Psoas muscle (tissue), 7 donors: ENCODE measurements at regions not wholly inside any gene's neighbourhood (a gene's known extent, or its start where the extent isn't known, plus 50 kb on each side); places are given as distances from the start of the nearest gene placed in this dataset.

Experiments used
- ATAC-seq, 4 donors: fragments of 200-7000 bp; cut with Tn5 transposase; one replicate each; pipeline ENCODE4 v1.9.1; 2020; ENCODE audit warnings: moderate library complexity in 3 of 4, mild to moderate bottlenecking in 2 of 4
- DNase-seq, 2 donors: peaks; one replicate each; pipeline ENCODE4 v3.0.0-alpha.2; 2020
- H3K27ac ChIP-seq: fragments of 200-600 bp; one replicate; pipeline ENCODE4 v1.8.0; 2022
- H3K27me3 ChIP-seq, 3 donors: fragments of 200-600 bp in 1 of 3; one replicate each; pipeline versions ENCODE4 v1.6.1 to v1.8.0; 2013 to 2022; ENCODE audit warnings: low read length in 2 of 3, mild to moderate bottlenecking in 2 of 3, moderate library complexity in 1 of 3; ENCODE audit not compliant: insufficient read depth in 3 of 3
- H3K36me3 ChIP-seq, 2 donors: fragments of 200-600 bp in 1 of 2; one replicate each; pipeline versions ENCODE4 v1.6.1 to v1.8.0; 2013 to 2022; ENCODE audit warnings: low read depth in 1 of 2, mild to moderate bottlenecking in 1 of 2, moderate library complexity in 1 of 2; ENCODE audit not compliant: insufficient read depth in 1 of 2
- H3K4me1 ChIP-seq: fragments of 200-600 bp; one replicate; pipeline ENCODE4 v1.8.0; 2022
- H3K4me3 ChIP-seq: fragments of 200-600 bp; one replicate; pipeline ENCODE4 v1.8.0; 2022; ENCODE audit warnings: mild to moderate bottlenecking
- H3K9me3 ChIP-seq: fragments of 200-600 bp; one replicate; pipeline ENCODE4 v1.8.0; 2022
- CTCF ChIP-seq: fragments of 200-600 bp; IDR thresholded peaks from one replicate; pipeline ENCODE4 v1.8.0; 2022; ENCODE audit warnings: antibody characterized with exemption
- WGBS, 3 donors: extraction: QIAGEN DNeasy Blood & Tissue Kit; methylation state at CpG; one replicate each; pipeline versions ENCODE4 v1.1.6 to v1.1.7; 2013; 5-methylcytosine and 5-hydroxymethylcytosine counted together
- intact Hi-C, 2 donors: fragments of 100-400 bp; cut with DNase I; formaldehyde crosslinking; loops; one replicate each; pipeline versions ENCODE4 v1.11.0 to v1.14.2; 2022
- donor health status: healthy with polysubstance abuse.
- donor health status: DM: no; HTN: no; CAD: no; lungs with moderate emphysema.
- donor health status: Bipolar disorder and iron deficiency.
- donor health status: healthy.
- donor health status: DM: yes; HTN: yes; CAD: no.
- donor health status: DM: no; HTN: no; CAD: no.
- donor health status: DM: yes; HTN: yes; CAD: no.

DNA sequence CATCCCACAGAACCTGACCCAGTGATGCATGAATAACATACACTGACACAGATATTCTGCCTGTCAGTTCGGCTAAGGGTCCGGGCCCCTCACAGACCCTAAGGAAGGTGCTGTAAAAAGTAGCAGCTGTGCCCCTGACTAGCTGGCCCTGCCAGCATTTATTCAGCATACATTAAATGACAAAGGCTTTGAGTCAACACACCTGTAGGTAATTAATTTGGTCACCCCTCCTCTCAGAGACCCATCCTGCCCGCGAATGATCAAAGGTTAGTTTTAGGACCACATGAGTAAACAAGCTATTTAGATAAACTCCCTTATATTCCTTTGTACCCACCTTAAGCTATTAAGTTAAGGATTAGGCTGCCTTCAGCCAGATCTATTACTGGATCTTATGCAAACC is 429.0 kb upstream of the NWD2 start:
- ATAC-seq (no peak), DNase-seq (no peak)
- H3K27me3 ChIP-seq: no peaks in the 10 kb centered on the region
- no peak for TF ChIP-seq CTCF
- intact Hi-C loops: no loop called here
- H3K27ac ChIP-seq: no peak overlapping the region
- WGBS, 3 donors: 66 to 76% (median 66%) methylated on average over 4 of the region's 4 CpGs
- H3K36me3 ChIP-seq: no peaks in the 10 kb centered on the region
- no peak overlapping the region for H3K4me3 ChIP-seq
- no peaks in the 10 kb centered on the region for H3K9me3 ChIP-seq
- no peaks in the 10 kb centered on the region for H3K4me1 ChIP-seq

DNA sequence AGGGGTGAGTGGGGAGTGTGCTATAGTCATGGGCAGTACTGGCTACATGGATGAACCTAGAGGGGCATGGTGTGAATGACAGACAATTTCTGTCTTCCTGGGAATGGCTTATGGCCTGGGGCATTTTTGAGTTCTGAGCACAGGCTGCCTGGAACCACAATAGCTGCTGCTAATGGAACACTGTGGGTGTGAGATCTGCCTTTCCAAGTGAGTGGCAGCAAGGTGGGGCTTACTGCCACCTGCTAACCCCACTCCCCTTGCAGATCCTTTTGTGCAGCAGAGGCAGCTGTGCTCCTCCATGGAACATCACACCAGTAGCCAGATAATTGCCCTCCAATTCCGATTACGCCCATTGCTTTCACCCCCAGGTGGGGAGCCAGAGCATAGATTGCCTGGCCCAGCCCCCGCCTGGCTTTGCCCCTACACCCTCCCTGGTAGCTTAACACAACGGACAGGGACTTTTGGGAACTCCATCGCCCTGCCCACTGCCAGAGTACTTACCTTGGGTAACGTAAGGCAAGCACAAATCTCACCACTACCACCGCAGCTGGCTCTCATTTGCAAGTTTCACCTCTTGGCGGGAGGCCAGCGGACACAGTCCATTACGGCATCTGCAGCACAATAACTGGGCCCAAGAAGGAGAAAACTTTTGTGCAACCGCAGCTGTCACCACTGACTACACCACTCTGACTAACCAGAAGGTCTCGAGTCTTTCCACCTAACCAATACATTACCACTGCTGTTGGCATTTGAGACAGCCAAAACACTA is 421.2 kb upstream of the NWD2 start:
- H3K9me3 ChIP-seq: no peaks in the 10 kb centered on the region
- intact Hi-C loops: no loop called here
- no peak overlapping the region for H3K27ac ChIP-seq
- 69 to 78% (median 71%) methylated on average over 12 of the region's 12 CpGs for WGBS, 3 donors
- H3K4me3 ChIP-seq: no peak overlapping the region
- H3K27me3 ChIP-seq: no peaks in the 10 kb centered on the region
- ATAC-seq: no peak
- H3K4me1 ChIP-seq: no peaks in the 10 kb centered on the region
- no peaks in the 10 kb centered on the region for H3K36me3 ChIP-seq
- TF ChIP-seq CTCF: no peak
- DNase-seq: no peak

GRCh38 chr4:36824682-36825081 is 419.9 kb upstream of the NWD2 start:
- H3K36me3 ChIP-seq: no peaks in the 10 kb centered on the region
- ATAC-seq: no peak
- TF ChIP-seq CTCF: no peak
- H3K9me3 ChIP-seq: no peaks in the 10 kb centered on the region
- intact Hi-C loops: no loop called here
- no peaks in the 10 kb centered on the region for H3K4me1 ChIP-seq
- DNase-seq: no peak
- WGBS, 3 donors: 67 to 72% (median 69%) methylated on average over 3 of the region's 3 CpGs
- no peak overlapping the region for H3K4me3 ChIP-seq
- no peak overlapping the region for H3K27ac ChIP-seq
- H3K27me3 ChIP-seq: no peaks in the 10 kb centered on the region

GRCh38 chr4:36835246-36835645 is 409.3 kb upstream of the NWD2 start:
- Histone ChIP-seq H3K27ac (no peak overlapping the region), H3K4me3 (no peak overlapping the region), H3K36me3 (no peaks in the 10 kb centered on the region), H3K27me3 (no peaks in the 10 kb centered on the region), H3K4me1 (no peaks in the 10 kb centered on the region), H3K9me3 (no peaks in the 10 kb centered on the region)
- no peak for TF ChIP-seq CTCF
- WGBS, 3 donors: 75 to 80% (median 76%) methylated on average over 4 of the region's 4 CpGs
- intact Hi-C loops: loop anchor here in 1 of 2 donors (5.0 kb wide), 1 partner anchor 1153 kb away; no protein-coding TSS in a partner anchor
- ATAC-seq: no peak
- no peak for DNase-seq
